Caco-2 (cell line): ENCODE measurements at regions not wholly inside any gene's neighbourhood (a gene's known extent, or its start where the extent isn't known, plus 50 kb on each side); places are given as distances from the start of the nearest gene placed in this dataset.

Experiments
- BruUV-seq: library from RNA; stranded (reverse); fragments of 400-500 nt; replicated peaks from 2 replicates; lab custom pipeline; 2021; lab: Mats Ljungman, UMichigan
- CTCF ChIA-PET: fragments of 300-600 bp; sonication (Branson Sonifier 250); formaldehyde crosslinking; loops from one replicate; lab custom pipeline; 2022; ENCODE audit warnings: antibody characterized with exemption; lab: Charles Lee
- POLR2A ChIA-PET: fragments of 300-600 bp; sonication (Branson Sonifier 250); formaldehyde crosslinking; loops from one replicate; lab custom pipeline; 2022; ENCODE audit warnings: antibody characterized with exemption; lab: Charles Lee
- DNase-seq, 2 experiments: peaks; one replicate each; pipeline versions ENCODE4 v3.0.0 to v3.0.0-alpha.2; 2020 to 2022
- H3K27me3 ChIP-seq: replicated peaks from 2 replicates; pipeline ENCODE4 v1.6.0; 2011; ENCODE audit warnings: low read length; ENCODE audit not compliant: control insufficient read depth, insufficient read depth
- H3K36me3 ChIP-seq: 2 replicates; pipeline ENCODE4 v1.5.1; 2011; ENCODE audit warnings: low read length; ENCODE audit not compliant: control insufficient read depth, insufficient read depth
- H3K4me1 ChIP-seq: fragments of 250-450 bp; sonication (Bioruptor Pico); 2 replicates; pipeline ENCODE4 v1.5.1; 2020; ENCODE audit warnings: mild to moderate bottlenecking
- H3K4me3 ChIP-seq: 2 replicates; pipeline ENCODE4 v1.5.1; 2011; ENCODE audit warnings: low read depth, mild to moderate bottlenecking, control low read depth, low read length
- H3K9me3 ChIP-seq: fragments of 250-450 bp; sonication (Bioruptor Pico); 2 replicates; pipeline ENCODE4 v1.5.1; 2020; ENCODE audit warnings: mild to moderate bottlenecking, moderate library complexity
- H3K27ac Mint-ChIP-seq: one replicate; pipeline ENCODE4 v1.8.0; 2022; ENCODE audit warnings: mixed read lengths; ENCODE audit not compliant: unreplicated experiment
- H3K27me3 Mint-ChIP-seq: one replicate; pipeline ENCODE4 v1.8.0; 2022; ENCODE audit warnings: mixed read lengths; ENCODE audit not compliant: insufficient read depth, unreplicated experiment
- H3K36me3 Mint-ChIP-seq: one replicate; pipeline ENCODE4 v1.8.0; 2022; ENCODE audit warnings: mild to moderate bottlenecking, mixed read lengths; ENCODE audit not compliant: insufficient read depth, unreplicated experiment
- H3K4me1 Mint-ChIP-seq: one replicate; pipeline ENCODE4 v1.8.0; 2022; ENCODE audit warnings: low read depth, mixed read lengths; ENCODE audit not compliant: unreplicated experiment
- H3K4me3 Mint-ChIP-seq: one replicate; pipeline ENCODE4 v1.8.0; 2022; ENCODE audit warnings: mild to moderate bottlenecking, moderate library complexity, mixed read lengths; ENCODE audit not compliant: unreplicated experiment
- H3K9me3 Mint-ChIP-seq: one replicate; pipeline ENCODE4 v1.8.0; 2022; ENCODE audit warnings: mixed read lengths; ENCODE audit not compliant: unreplicated experiment
- CTCF ChIP-seq, 2 experiments: fragments of 200-600 bp in 1 of 2; IDR thresholded peaks; 1 replicate in 1 of 2; 2 replicates in 1 of 2; pipeline versions ENCODE4 v1.5.1 to v1.8.0; 2011 to 2022; ENCODE audit warnings: antibody characterized with exemption in 1 of 2, control low read depth in 1 of 2, inconsistent platforms in 1 of 2, low read depth in 1 of 2, low read length in 1 of 2, mild to moderate bottlenecking in 1 of 2, moderate library complexity in 1 of 2; ENCODE audit not compliant: insufficient read depth in 1 of 2, severe bottlenecking in 1 of 2, unreplicated experiment in 1 of 2
- intact Hi-C: fragments of 100-400 bp; cut with micrococcal nuclease; formaldehyde crosslinking; loops from one replicate; pipeline ENCODE4 v1.10.0; 2022; ENCODE audit not compliant: unreplicated experiment

- Mint-ChIP-seq H3K4me1 (no peaks in the 10 kb centered on the region), H3K4me3 (no peak overlapping the region), H3K27me3 (no peaks in the 10 kb centered on the region), H3K9me3 (no peaks in the 10 kb centered on the region), H3K36me3 (no peaks in the 10 kb centered on the region), H3K27ac (no peak overlapping the region)
- Histone ChIP-seq H3K9me3 (no peaks in the 10 kb centered on the region), H3K4me1 (no peaks in the 10 kb centered on the region), H3K4me3 (no peak overlapping the region), H3K36me3 (no peaks in the 10 kb centered on the region), H3K27me3 (no peaks in the 10 kb centered on the region)
- intact Hi-C loops = no loop called here
- ChIA-PET CTCF (no interaction called here), POLR2A (no interaction called here)
- TF ChIP-seq CTCF (IDR thresholded peaks at IDR 0.05; ENCODE audit: insufficient read depth in 1 of 2, low read depth in 1 of 2, low read length in 1 of 2, severe bottlenecking in 1 of 2, unreplicated experiment in 1 of 2) = no peak
- BruUV-seq = no TSS peak
- DNase-seq = no peak
Observed at GRCh38 chr4:64771149-64771548, 361.9 kb upstream of the TECRL start.

DNA sequence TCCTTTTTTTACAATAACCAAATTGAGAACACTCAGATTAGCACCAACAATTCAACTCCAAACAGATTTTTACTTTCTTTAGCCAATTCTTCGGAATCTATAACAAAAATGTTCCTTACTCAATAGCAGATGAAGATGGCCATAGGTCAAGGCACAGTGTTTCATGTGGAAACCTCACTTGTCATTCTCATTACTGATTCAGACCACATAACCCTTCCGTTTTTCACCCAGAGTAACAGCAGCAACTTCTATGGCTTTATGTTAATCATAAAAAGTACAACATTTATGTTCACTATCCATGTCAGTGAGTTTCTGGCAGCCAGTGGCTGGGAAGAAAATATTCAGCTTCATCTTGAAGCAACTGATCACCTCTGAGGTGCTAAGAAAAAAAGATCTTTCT, 358.3 kb upstream of the TECRL start:
- TF ChIP-seq CTCF (IDR thresholded peaks at IDR 0.05; ENCODE audit: insufficient read depth in 1 of 2, low read depth in 1 of 2, low read length in 1 of 2, severe bottlenecking in 1 of 2, unreplicated experiment in 1 of 2) = no peak
- no TSS peak for BruUV-seq
- no peak for DNase-seq
- ChIA-PET CTCF (no interaction called here), POLR2A (no interaction called here)
- H3K36me3 ChIP-seq = no peaks in the 10 kb centered on the region
- H3K27ac Mint-ChIP-seq = no peak overlapping the region
- no peaks in the 10 kb centered on the region for H3K9me3 ChIP-seq
- H3K4me1 Mint-ChIP-seq = no peaks in the 10 kb centered on the region
- no peak overlapping the region for H3K4me3 Mint-ChIP-seq
- no peaks in the 10 kb centered on the region for H3K4me1 ChIP-seq
- no peak overlapping the region for H3K4me3 ChIP-seq
- H3K27me3 Mint-ChIP-seq = no peaks in the 10 kb centered on the region
- H3K9me3 Mint-ChIP-seq = no peaks in the 10 kb centered on the region
- intact Hi-C loops = no loop called here
- H3K27me3 ChIP-seq = no peaks in the 10 kb centered on the region
- H3K36me3 Mint-ChIP-seq = no peaks in the 10 kb centered on the region

- POLR2A ChIA-PET = no interaction called here
- DNase-seq = no peak
- no peaks in the 10 kb centered on the region for H3K36me3 Mint-ChIP-seq
- TF ChIP-seq CTCF (IDR thresholded peaks at IDR 0.05; ENCODE audit: insufficient read depth in 1 of 2, low read depth in 1 of 2, low read length in 1 of 2, severe bottlenecking in 1 of 2, unreplicated experiment in 1 of 2) = no peak
- no peaks in the 10 kb centered on the region for H3K4me1 Mint-ChIP-seq
- H3K4me1 ChIP-seq = no peaks in the 10 kb centered on the region
- no peaks in the 10 kb centered on the region for H3K9me3 ChIP-seq
- H3K9me3 Mint-ChIP-seq = no peaks in the 10 kb centered on the region
- CTCF ChIA-PET = no interaction called here
- H3K4me3 ChIP-seq = no peak overlapping the region
- no peak overlapping the region for H3K27ac Mint-ChIP-seq
- H3K4me3 Mint-ChIP-seq = no peak overlapping the region
- H3K27me3 Mint-ChIP-seq = no peaks in the 10 kb centered on the region
- no peaks in the 10 kb centered on the region for H3K36me3 ChIP-seq
- no TSS peak for BruUV-seq
- no peaks in the 10 kb centered on the region for H3K27me3 ChIP-seq
- intact Hi-C loops = no loop called here
Observed at GRCh38 chr4:64766565-64766964, 357.3 kb upstream of the TECRL start.
